Endothelial cell (in vitro differentiated cells): ENCODE measurements at regions not wholly inside any gene's neighbourhood (a gene's known extent, or its start where the extent isn't known, plus 50 kb on each side); places are given as distances from the start of the nearest gene placed in this dataset.

ENCODE experiments used
- DNase-seq: peaks from one replicate; pipeline ENCODE4 v3.0.0; 2021; ENCODE audit warnings: low spot score
- H3K27ac Mint-ChIP-seq: one replicate; pipeline ENCODE4 v1.8.0; 2021; ENCODE audit warnings: mixed read lengths, inconsistent platforms; ENCODE audit not compliant: unreplicated experiment
- H3K27me3 Mint-ChIP-seq: one replicate; pipeline ENCODE4 v1.8.0; 2021; ENCODE audit warnings: mild to moderate bottlenecking, moderate library complexity, mixed read lengths, inconsistent platforms; ENCODE audit not compliant: unreplicated experiment
- H3K36me3 Mint-ChIP-seq: one replicate; pipeline ENCODE4 v1.8.0; 2021; ENCODE audit warnings: mild to moderate bottlenecking, low read depth, mixed read lengths, inconsistent platforms; ENCODE audit not compliant: unreplicated experiment
- H3K4me1 Mint-ChIP-seq: one replicate; pipeline ENCODE4 v1.8.0; 2021; ENCODE audit warnings: mild to moderate bottlenecking, mixed read lengths, inconsistent platforms; ENCODE audit not compliant: unreplicated experiment
- H3K4me3 Mint-ChIP-seq: one replicate; pipeline ENCODE4 v1.8.0; 2021; ENCODE audit warnings: mild to moderate bottlenecking, mixed read lengths, inconsistent platforms; ENCODE audit not compliant: unreplicated experiment
- H3K9me3 Mint-ChIP-seq: one replicate; pipeline ENCODE4 v1.8.0; 2021; ENCODE audit warnings: mixed read lengths, inconsistent platforms; ENCODE audit not compliant: unreplicated experiment
- TF ChIP-seq, protein P1 (sequence below): fragments of 200-600 bp; sonication (generic); IDR thresholded peaks from one replicate; pipeline ENCODE4 v1.5.0; 2021; ENCODE audit warnings: antibody characterized with exemption; ENCODE audit not compliant: unreplicated experiment

- DNase-seq: no peak
- TF ChIP-seq, protein P1, sequence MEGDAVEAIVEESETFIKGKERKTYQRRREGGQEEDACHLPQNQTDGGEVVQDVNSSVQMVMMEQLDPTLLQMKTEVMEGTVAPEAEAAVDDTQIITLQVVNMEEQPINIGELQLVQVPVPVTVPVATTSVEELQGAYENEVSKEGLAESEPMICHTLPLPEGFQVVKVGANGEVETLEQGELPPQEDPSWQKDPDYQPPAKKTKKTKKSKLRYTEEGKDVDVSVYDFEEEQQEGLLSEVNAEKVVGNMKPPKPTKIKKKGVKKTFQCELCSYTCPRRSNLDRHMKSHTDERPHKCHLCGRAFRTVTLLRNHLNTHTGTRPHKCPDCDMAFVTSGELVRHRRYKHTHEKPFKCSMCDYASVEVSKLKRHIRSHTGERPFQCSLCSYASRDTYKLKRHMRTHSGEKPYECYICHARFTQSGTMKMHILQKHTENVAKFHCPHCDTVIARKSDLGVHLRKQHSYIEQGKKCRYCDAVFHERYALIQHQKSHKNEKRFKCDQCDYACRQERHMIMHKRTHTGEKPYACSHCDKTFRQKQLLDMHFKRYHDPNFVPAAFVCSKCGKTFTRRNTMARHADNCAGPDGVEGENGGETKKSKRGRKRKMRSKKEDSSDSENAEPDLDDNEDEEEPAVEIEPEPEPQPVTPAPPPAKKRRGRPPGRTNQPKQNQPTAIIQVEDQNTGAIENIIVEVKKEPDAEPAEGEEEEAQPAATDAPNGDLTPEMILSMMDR: no peak
- H3K27me3 Mint-ChIP-seq: no peaks in the 10 kb centered on the region
- H3K9me3 Mint-ChIP-seq: no peaks in the 10 kb centered on the region
- no peaks in the 10 kb centered on the region for H3K36me3 Mint-ChIP-seq
- H3K4me1 Mint-ChIP-seq: peaks cover 6% of the 10 kb centered on the region
- H3K27ac Mint-ChIP-seq: no peak overlapping the region
- no peak overlapping the region for H3K4me3 Mint-ChIP-seq
These were observed 197.5 kb downstream of the SOX2 start for GRCh38 chr3:181909241-181909640.

DNA sequence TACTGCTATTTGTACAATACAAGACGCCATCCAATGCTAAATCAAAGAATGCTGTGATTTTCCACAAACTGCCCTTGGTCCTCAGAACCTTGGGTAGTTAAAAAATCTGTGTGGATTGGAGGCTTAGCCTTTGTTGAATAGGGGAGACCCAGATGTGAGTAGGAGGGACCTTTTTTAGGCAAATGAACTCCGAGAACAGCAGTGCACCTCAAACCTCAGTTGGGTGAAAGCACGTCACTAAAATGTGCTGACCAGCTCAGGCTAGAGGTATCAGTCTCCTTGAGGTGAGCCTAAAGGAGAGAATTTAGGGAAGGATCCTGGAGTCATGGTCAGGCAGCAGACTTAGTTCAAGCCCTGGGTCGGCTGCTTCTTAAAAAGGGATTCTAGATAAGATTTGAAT is 200.7 kb downstream of the SOX2 start:
- H3K4me3 Mint-ChIP-seq: no peak overlapping the region

GRCh38 chr3:181913254-181913653 is 201.5 kb downstream of the SOX2 start:
- no peak overlapping the region for H3K27ac Mint-ChIP-seq
- no peaks in the 10 kb centered on the region for H3K27me3 Mint-ChIP-seq
- no peak for DNase-seq
- peaks cover 5% of the 10 kb centered on the region for H3K4me1 Mint-ChIP-seq
- H3K9me3 Mint-ChIP-seq: no peaks in the 10 kb centered on the region
- H3K36me3 Mint-ChIP-seq: no peaks in the 10 kb centered on the region
- H3K4me3 Mint-ChIP-seq: no peak overlapping the region
- TF ChIP-seq, protein P1: no peak

More for the DNA sequence above, 200.7 kb downstream of the SOX2 start:
- no peak overlapping the region for H3K27ac Mint-ChIP-seq
- no peaks in the 10 kb centered on the region for H3K27me3 Mint-ChIP-seq
- DNase-seq: no peak
- TF ChIP-seq, protein P1: no peak
- H3K9me3 Mint-ChIP-seq: no peaks in the 10 kb centered on the region
- no peaks in the 10 kb centered on the region for H3K36me3 Mint-ChIP-seq
- H3K4me1 Mint-ChIP-seq: peaks cover 7% of the 10 kb centered on the region

DNA sequence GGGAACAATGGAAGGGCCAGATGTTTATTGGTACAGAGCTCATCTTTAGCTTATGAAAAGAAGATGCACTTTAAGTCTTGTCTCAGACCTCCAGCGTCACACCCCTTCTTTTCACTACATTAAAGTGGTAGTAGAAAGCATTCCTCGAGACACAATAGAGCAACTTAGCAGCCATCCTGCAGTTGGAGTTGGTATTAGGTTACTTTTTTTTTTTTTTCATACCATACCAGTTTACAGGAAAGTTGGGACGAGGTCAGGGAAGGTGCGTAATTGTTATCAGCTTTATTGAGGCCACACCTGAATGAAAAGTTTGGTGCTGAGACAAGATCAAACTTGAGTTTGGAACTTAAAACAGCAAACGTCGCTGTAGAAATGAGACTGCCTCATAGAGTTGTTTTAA is 203.8 kb downstream of the SOX2 start:
- no peak for DNase-seq
- H3K9me3 Mint-ChIP-seq: no peaks in the 10 kb centered on the region
- no peaks in the 10 kb centered on the region for H3K27me3 Mint-ChIP-seq
- H3K27ac Mint-ChIP-seq: no peak overlapping the region
- TF ChIP-seq, protein P1: no peak
- H3K4me1 Mint-ChIP-seq: peaks cover 5% of the 10 kb centered on the region
- no peak overlapping the region for H3K4me3 Mint-ChIP-seq
- no peaks in the 10 kb centered on the region for H3K36me3 Mint-ChIP-seq

- Mint-ChIP-seq H3K27ac (no peak overlapping the region), H3K4me1 (peaks cover 5% of the 10 kb centered on the region), H3K27me3 (no peaks in the 10 kb centered on the region), H3K9me3 (no peaks in the 10 kb centered on the region), H3K4me3 (no peak overlapping the region), H3K36me3 (no peaks in the 10 kb centered on the region)
- TF ChIP-seq, protein P1: no peak
- no peak for DNase-seq
These were observed 204.3 kb downstream of the SOX2 start for GRCh38 chr3:181916013-181916412.
